Subcutaneous abdominal adipose tissue (tissue), 5 donors: ENCODE measurements at regions not wholly inside any gene's neighbourhood (a gene's known extent, or its start where the extent isn't known, plus 50 kb on each side); places are given as distances from the start of the nearest gene placed in this dataset.

ENCODE experiments used
- H3K27ac ChIP-seq: one replicate; pipeline ENCODE4 v1.7.0; 2013; ENCODE audit warnings: low read depth, mild to moderate bottlenecking, inconsistent platforms, low read length, moderate library complexity
- H3K27me3 ChIP-seq, 5 donors: one replicate each; pipeline ENCODE4 v1.7.0; 2013; ENCODE audit warnings: low read length in 5 of 5, inconsistent platforms in 1 of 5; ENCODE audit not compliant: control insufficient read depth in 5 of 5, insufficient read depth in 4 of 5
- H3K36me3 ChIP-seq, 5 donors: one replicate each; pipeline ENCODE4 v1.7.0; 2013; ENCODE audit warnings: low read length in 5 of 5; ENCODE audit not compliant: control insufficient read depth in 5 of 5, insufficient read depth in 5 of 5
- H3K4me1 ChIP-seq, 5 donors: one replicate each; pipeline ENCODE4 v1.7.0; 2013; ENCODE audit warnings: low read length in 5 of 5, mild to moderate bottlenecking in 3 of 5, moderate library complexity in 1 of 5; ENCODE audit not compliant: control insufficient read depth in 5 of 5, insufficient read depth in 5 of 5
- H3K4me3 ChIP-seq, 5 donors: one replicate each; pipeline ENCODE4 v1.7.0; 2013; ENCODE audit warnings: low read length in 5 of 5, low read depth in 1 of 5
- H3K9ac ChIP-seq, 5 donors: one replicate each; pipeline ENCODE4 v1.7.0; 2013; ENCODE audit warnings: low read length in 5 of 5, mild to moderate bottlenecking in 4 of 5, moderate library complexity in 3 of 5
- H3K9me3 ChIP-seq, 5 donors: one replicate each; pipeline ENCODE4 v1.7.0; 2013; ENCODE audit warnings: low read length in 5 of 5; ENCODE audit not compliant: control insufficient read depth in 5 of 5
- donor health status: healthy.
- donor health status: healthy.
- donor health status: healthy.
- donor health status: healthy.
- donor health status: healthy.

GRCh38 chr7:112571852-112572607, 91.2 kb downstream of the LSMEM1 start:
- H3K4me3 ChIP-seq: no peak overlapping the region
- H3K9ac ChIP-seq: no peak overlapping the region
- no peak overlapping the region for H3K27ac ChIP-seq

GRCh38 chr7:112572669-112573301, 92.0 kb downstream of the LSMEM1 start:
- no peaks in the 10 kb centered on the region for H3K36me3 ChIP-seq
- H3K9me3 ChIP-seq: no peaks in the 10 kb centered on the region
- H3K27ac ChIP-seq: no peak overlapping the region
- H3K9ac ChIP-seq: no peak overlapping the region
- no peaks in the 10 kb centered on the region for H3K27me3 ChIP-seq
- H3K4me1 ChIP-seq: peaks cover 0 to 9% (median 7%) of the 10 kb centered on the region in 5 donors
- H3K4me3 ChIP-seq: no peak overlapping the region

More at GRCh38 chr7:112571852-112572607, 91.2 kb downstream of the LSMEM1 start:
- no peaks in the 10 kb centered on the region for H3K36me3 ChIP-seq
- no peaks in the 10 kb centered on the region for H3K27me3 ChIP-seq
- no peaks in the 10 kb centered on the region for H3K9me3 ChIP-seq
- peaks cover 0 to 9% (median 7%) of the 10 kb centered on the region in 5 donors for H3K4me1 ChIP-seq

GRCh38 chr7:112573302-112574039, 92.7 kb downstream of the LSMEM1 start:
- no peak overlapping the region for H3K4me3 ChIP-seq
- H3K27me3 ChIP-seq: no peaks in the 10 kb centered on the region
- H3K36me3 ChIP-seq: no peaks in the 10 kb centered on the region
- no peaks in the 10 kb centered on the region for H3K9me3 ChIP-seq
- H3K27ac ChIP-seq: no peak overlapping the region
- peaks cover 0 to 9% (median 7%) of the 10 kb centered on the region in 5 donors for H3K4me1 ChIP-seq
- no peak overlapping the region for H3K9ac ChIP-seq

- H3K9me3 ChIP-seq: no peaks in the 10 kb centered on the region
- no peak overlapping the region for H3K27ac ChIP-seq
- H3K27me3 ChIP-seq: no peaks in the 10 kb centered on the region
- H3K4me1 ChIP-seq: peaks cover 0 to 9% (median 7%) of the 10 kb centered on the region in 5 donors
- no peaks in the 10 kb centered on the region for H3K36me3 ChIP-seq
- no peak overlapping the region for H3K9ac ChIP-seq
- H3K4me3 ChIP-seq: no peak overlapping the region
These were observed 95.1 kb downstream of the LSMEM1 start for GRCh38 chr7:112575864-112576263.

- no peaks in the 10 kb centered on the region for H3K4me1 ChIP-seq
- H3K9ac ChIP-seq: no peak overlapping the region
- no peaks in the 10 kb centered on the region for H3K27me3 ChIP-seq
- H3K4me3 ChIP-seq: no peak overlapping the region
- no peaks in the 10 kb centered on the region for H3K36me3 ChIP-seq
- no peak overlapping the region for H3K27ac ChIP-seq
- H3K9me3 ChIP-seq: no peaks in the 10 kb centered on the region
These were observed 98.6 kb downstream of the LSMEM1 start for GRCh38 chr7:112579388-112579787.

DNA sequence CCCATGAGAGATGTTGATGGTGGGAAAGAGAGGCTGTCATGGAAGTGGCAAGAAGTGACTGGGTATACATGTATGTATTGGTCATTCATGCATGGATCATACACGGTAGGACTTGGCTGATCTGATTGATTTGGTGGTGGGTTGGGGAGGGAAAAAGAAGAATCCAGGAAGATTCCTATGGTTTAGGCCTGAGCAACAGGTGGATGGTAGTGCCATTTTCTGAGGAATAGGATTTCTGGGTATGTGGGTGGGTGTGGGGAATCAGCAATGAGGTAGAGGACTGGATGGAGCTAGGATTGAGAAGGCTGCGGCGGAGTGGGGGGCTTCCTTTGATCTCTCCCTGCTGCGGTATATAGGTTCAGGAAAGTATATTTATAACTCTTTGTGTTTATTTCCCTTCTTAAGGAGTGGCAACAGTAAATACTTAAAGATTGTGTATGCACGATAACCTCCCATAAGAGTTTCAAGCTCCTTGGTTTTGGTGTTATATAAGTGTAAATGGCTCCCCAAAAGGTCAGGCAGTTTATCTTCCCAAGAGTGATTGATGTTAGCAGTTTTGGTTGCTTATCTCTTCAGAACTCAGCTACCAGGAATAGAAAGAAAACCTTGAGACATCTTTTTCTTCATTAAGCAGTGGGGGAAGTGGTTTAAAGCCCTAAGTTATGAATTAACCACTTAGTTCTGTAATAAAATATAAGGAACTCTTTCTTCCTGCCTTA, 100.1 kb downstream of the LSMEM1 start:
- no peak overlapping the region for H3K27ac ChIP-seq
- no peak overlapping the region for H3K9ac ChIP-seq
- no peaks in the 10 kb centered on the region for H3K27me3 ChIP-seq
- no peaks in the 10 kb centered on the region for H3K4me1 ChIP-seq
- no peaks in the 10 kb centered on the region for H3K36me3 ChIP-seq
- no peaks in the 10 kb centered on the region for H3K9me3 ChIP-seq
- H3K4me3 ChIP-seq: no peak overlapping the region

GRCh38 chr7:112581529-112581928, 100.7 kb downstream of the LSMEM1 start:
- H3K36me3 ChIP-seq: no peaks in the 10 kb centered on the region
- no peak overlapping the region for H3K27ac ChIP-seq
- H3K4me1 ChIP-seq: no peaks in the 10 kb centered on the region
- H3K9ac ChIP-seq: no peak overlapping the region
- no peak overlapping the region for H3K4me3 ChIP-seq
- no peaks in the 10 kb centered on the region for H3K27me3 ChIP-seq
- no peaks in the 10 kb centered on the region for H3K9me3 ChIP-seq

DNA sequence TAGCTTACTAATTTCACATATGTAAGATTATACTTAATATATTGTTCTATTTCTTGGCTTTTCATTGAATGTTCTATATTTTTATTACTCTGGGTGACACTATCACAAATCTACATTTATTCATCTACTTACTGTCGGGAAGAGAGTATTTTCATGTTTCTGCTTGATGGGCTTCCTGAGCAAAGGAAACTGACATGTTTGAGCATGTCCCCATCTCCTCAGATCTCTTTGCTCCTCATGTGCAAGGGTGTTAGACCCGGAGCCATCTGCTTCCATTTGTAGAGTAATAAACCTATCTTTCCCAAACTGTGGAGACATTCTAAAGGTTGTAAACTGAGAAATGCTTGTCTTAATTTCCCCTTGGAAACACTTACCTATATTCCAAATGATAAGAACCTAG, 103.5 kb downstream of the LSMEM1 start:
- Histone ChIP-seq H3K4me1 (no peaks in the 10 kb centered on the region), H3K4me3 (no peak overlapping the region), H3K27me3 (no peaks in the 10 kb centered on the region), H3K27ac (no peak overlapping the region), H3K9ac (no peak overlapping the region), H3K36me3 (no peaks in the 10 kb centered on the region), H3K9me3 (peaks cover 0 to 3% (median 0%) of the 10 kb centered on the region in 5 donors)

DNA sequence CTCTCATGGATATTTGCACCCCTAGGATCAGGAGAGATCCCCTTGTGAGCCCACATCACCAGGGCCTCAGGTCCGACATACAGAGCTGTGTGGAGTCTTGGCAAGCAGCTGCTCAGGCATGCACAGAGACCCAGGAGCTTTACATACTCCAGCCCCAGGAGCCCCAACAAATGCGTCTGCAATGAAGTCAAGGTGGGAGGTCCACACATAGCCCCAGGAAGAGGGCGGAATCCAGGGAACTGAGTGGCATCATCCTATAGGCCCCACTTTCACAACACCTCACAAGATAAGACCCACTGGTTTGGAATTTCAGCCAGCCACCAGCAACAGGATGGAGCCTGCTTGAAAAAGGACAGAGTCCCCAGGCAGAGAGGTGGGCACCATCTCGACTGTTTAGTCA, 106.7 kb downstream of the LSMEM1 start:
- peaks cover 0 to 3% (median 0%) of the 10 kb centered on the region in 5 donors for H3K9me3 ChIP-seq
- no peaks in the 10 kb centered on the region for H3K36me3 ChIP-seq
- no peak overlapping the region for H3K9ac ChIP-seq
- H3K27me3 ChIP-seq: no peaks in the 10 kb centered on the region
- H3K4me3 ChIP-seq: no peak overlapping the region
- H3K4me1 ChIP-seq: no peaks in the 10 kb centered on the region
- no peak overlapping the region for H3K27ac ChIP-seq
